AG04449 (cell line): ENCODE measurements at regions not wholly inside any gene's neighbourhood (a gene's known extent, or its start where the extent isn't known, plus 50 kb on each side); places are given as distances from the start of the nearest gene placed in this dataset.

Source experiments
- CTCF ChIA-PET: fragments of 350-600 bp; formaldehyde crosslinking; extraction: SDS; loops from one replicate; lab custom pipeline; 2021; ENCODE audit warnings: antibody characterized with exemption; lab: Yijun Ruan, JAX
- POLR2A ChIA-PET: fragments of 400-600, 350-600 bp; formaldehyde crosslinking; extraction: SDS; loops from one replicate; lab custom pipeline; 2020; ENCODE audit warnings: antibody characterized with exemption, inconsistent platforms; lab: Yijun Ruan, JAX
- DNase-seq: peaks from one replicate; pipeline ENCODE4 v3.0.0-alpha.2; 2010; ENCODE audit warnings: low read depth, low spot score
- H3K4me3 ChIP-seq: 2 replicates; pipeline ENCODE4 v1.5.1; 2011; ENCODE audit warnings: low read depth, mild to moderate bottlenecking, control low read depth, low read length
- CTCF ChIP-seq: IDR thresholded peaks from one replicate; pipeline ENCODE4 v1.5.1; 2011; ENCODE audit warnings: mild to moderate bottlenecking, moderate library complexity, low read length, control low read depth, inconsistent platforms; ENCODE audit not compliant: insufficient read depth; ENCODE audit errors: missing control alignments

DNA sequence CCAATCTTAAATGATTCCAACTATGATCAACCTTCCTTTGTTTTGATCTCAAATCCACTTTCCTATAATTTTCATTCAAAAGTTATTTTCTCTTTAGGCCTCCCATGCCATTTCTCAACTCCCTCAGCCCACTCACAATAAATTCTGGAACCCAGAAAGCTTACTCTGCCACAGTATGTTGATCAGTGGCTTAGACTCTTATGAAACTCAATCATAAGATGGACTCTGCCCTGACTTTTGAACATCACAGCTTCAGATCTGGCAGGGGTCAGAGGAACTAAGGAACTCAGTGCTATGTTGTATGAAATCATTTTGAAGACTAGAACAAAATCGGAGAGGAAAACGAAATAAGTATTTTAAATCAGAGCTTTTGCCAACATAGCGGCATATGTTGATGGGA is 59.8 kb upstream of the LGALSL start:
- ChIA-PET POLR2A (no interaction called here), CTCF (no interaction called here)
- no peak for DNase-seq
- H3K4me3 ChIP-seq, result no peak overlapping the region
- no peak for TF ChIP-seq CTCF

GRCh38 chr2:64396001-64396400 is 58.0 kb upstream of the LGALSL start:
- POLR2A ChIA-PET, result no interaction called here
- CTCF ChIA-PET, result no interaction called here
- no peak for TF ChIP-seq CTCF
- DNase-seq, result no peak
- H3K4me3 ChIP-seq, result no peak overlapping the region

DNA sequence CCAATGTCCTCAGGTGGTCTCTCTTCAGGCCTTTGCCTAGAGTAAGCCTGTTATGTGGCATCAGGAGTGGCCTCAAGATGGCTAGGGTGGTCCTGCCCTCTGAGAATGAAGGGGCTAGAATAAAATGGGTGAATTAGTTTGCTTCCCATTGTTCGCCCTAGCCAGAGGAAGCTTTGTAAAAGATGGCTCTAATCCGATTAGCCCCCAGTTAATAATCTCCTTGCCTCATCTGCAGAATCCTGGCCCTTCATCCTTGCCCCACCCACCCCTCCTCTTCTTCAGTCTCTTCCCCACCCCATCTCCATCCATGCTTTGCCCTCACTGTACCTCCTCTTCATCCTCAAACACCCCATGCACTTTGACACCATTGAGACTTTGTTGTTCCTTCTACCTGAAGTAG is 57.4 kb upstream of the LGALSL start:
- H3K4me3 ChIP-seq, result no peak overlapping the region
- CTCF ChIA-PET, result no interaction called here
- no peak for TF ChIP-seq CTCF
- POLR2A ChIA-PET, result no interaction called here
- no peak for DNase-seq

DNA sequence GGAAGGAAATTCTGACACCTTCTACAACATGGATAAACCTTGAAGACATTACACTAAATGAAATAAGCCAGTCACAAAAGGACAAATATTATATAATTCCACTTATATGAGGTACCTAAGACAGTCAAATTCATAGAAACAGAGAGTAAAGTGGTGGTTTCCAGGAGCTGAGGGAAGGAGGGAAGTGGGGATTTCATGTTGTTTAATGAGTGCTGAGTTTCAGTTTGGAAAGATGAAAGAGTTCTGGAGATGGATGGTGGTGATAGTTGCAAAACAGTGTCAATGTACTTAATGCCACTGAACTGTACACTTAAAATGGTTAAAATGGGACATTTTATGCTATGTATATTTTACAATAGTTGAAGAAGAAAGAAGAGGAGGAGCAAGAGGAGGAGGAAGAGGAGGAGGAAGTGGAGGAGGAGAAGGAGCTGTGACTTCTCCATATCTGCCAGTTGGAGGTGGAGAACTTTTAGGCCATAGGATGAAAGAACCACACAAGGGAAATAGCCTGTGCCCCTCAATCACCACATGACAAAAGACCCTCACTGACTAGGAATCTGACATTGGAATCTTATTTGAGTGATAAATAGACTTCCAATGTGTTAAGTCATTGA is 55.3 kb upstream of the LGALSL start:
- POLR2A ChIA-PET, result no interaction called here
- CTCF ChIA-PET, result interaction anchor here (1.6 kb wide), 1 partner anchor 89 kb away, joined by 5 read pairs; no protein-coding TSS in a partner anchor
- TF ChIP-seq CTCF, result no peak
- no peak for DNase-seq
- H3K4me3 ChIP-seq, result no peak overlapping the region

DNA sequence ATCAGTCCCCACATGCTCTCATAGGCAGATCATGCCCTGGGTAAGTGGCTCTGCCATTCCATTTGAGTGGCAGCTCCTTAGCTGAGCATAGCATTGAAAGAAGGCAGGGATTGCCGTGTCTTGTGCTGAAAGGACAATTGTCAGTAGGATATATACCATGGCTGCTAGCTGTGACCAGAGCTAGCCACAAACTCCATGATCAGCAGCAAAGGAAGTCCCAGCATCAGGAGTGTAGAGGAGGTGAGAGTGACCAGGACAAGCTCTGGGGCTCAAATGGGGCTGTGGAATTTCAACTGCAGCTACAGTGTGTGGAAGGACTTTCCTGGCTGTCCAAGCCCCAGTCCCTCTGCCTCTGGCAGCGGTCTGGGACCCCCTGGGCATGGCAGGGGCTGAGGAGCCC is 54.4 kb upstream of the LGALSL start:
- ChIA-PET POLR2A (no interaction called here), CTCF (interaction anchor here (1.1 kb wide), 1 partner anchor 89 kb away, joined by 3 read pairs; no protein-coding TSS in a partner anchor)
- DNase-seq, result no peak
- H3K4me3 ChIP-seq, result no peak overlapping the region
- no peak for TF ChIP-seq CTCF

DNA sequence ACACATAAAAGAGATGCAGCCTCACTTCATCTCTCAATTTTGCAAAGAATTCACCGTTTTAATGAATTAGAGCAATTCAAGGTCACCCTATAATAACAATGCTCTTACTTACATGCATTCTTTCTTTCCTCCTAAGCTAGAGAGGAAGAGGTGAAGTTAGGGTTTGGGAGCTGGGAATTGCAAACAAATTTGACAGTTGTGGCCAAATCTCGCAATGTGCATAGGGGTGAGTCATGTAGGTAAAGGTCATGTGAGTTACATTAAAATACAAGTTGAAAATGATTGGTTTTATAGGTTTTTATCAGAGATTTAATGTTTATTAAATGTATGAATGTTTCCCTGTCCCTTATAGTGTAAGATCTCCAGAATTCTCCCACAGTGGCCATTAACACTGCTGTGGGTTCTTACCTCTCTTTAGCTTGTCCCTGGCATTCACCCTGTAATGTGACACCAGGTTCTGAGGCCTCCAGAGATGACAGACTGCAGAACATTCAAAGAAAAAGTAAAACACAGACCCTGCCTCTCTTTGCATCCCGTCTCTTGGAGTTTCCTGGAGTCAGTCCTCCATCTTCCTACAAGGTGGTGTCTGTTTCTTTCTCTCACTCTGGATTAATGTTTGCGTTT is 53.7 kb upstream of the LGALSL start:
- ChIA-PET POLR2A (no interaction called here), CTCF (interaction anchor here (1.1 kb wide), 1 partner anchor 88 kb away, joined by 3 read pairs; no protein-coding TSS in a partner anchor)
- DNase-seq, result no peak
- no peak overlapping the region for H3K4me3 ChIP-seq
- no peak for TF ChIP-seq CTCF
